ENCODE measurements at regions not wholly inside any gene's neighbourhood (a gene's known extent, or its start where the extent isn't known, plus 50 kb on each side); places are given as distances from the start of the nearest gene placed in this dataset.

DNA sequence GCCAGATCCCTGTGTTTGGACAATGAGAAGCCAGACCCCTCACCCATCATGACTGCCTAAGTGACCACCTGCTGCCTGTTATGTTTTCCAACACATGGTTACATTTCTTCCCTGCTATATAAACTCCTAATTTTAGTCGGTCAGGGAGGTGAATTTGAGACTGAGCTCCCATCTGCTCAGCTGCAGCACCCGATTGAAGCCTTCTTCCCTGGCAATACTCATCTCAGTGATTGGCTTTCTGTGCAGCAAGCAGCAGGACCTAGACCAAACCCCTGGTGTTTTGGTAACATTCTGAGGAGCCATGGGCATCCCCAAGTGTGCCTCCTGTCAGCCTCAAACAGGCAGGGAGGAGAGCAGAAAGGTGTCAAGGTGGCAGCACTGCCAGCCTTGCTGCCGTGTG, 141.2 kb downstream of the CD8B2 start:
- no peak for DNase-seq (ENCODE audit: low read depth in 3 of 3, low spot score in 1 of 3)

DNA sequence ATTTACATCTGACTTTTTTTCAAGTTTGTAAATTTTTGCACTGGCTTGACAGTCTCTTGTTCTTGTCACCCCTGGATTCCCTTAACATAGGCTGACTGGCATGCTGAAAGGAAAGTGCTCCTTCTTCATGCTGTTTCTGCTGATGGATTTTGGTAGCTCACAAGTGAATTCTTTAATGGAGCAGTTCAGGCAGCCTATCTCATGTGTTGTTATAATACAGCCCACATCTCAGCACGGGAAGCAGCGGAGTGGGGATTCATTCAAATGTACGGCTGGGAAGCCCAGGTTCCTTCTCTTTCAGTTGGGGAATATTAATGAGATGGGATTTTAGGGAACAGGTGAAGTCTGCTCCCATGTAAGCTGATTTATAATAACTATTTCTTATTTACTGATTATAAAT, 142.8 kb downstream of the CD8B2 start:
- DNase-seq (ENCODE audit: low read depth in 3 of 3, low spot score in 1 of 3) = no peak

- no peak for DNase-seq (ENCODE audit: low read depth in 3 of 3, low spot score in 1 of 3)
Observed at GRCh38 chr2:106631281-106631680, 144.1 kb downstream of the CD8B2 start.

GRCh38 chr2:106638043-106638442, 150.9 kb downstream of the CD8B2 start:
- DNase-seq (ENCODE audit: low read depth in 3 of 3, low spot score in 1 of 3) = no peak

GRCh38 chr2:106638580-106638979, 151.4 kb downstream of the CD8B2 start:
- no peak for DNase-seq (ENCODE audit: low read depth in 3 of 3, low spot score in 1 of 3)

DNA sequence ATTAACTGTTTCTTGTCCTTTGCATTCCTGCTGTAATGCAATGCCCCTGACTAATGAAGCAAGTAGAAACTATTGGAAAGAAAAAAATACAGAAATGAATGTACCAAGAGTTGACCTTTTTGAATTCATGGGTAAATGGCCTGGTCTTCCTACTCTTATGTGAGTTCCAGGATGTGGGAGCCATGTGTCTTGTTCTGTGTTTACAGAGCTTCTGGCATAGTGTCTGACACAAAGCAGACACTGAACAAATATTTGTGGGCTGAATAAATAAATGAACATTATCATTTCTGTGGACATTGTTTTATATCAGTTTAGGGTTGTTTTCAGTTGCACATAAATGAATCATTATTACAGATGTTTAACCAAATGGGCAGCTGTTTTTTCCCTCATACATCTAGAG, 155.5 kb downstream of the CD8B2 start:
- DNase-seq (ENCODE audit: low read depth in 3 of 3, low spot score in 1 of 3) = no peak

GRCh38 chr2:106644623-106645022, 157.5 kb downstream of the CD8B2 start:
- no peak for DNase-seq (ENCODE audit: low read depth in 3 of 3, low spot score in 1 of 3)

DNA sequence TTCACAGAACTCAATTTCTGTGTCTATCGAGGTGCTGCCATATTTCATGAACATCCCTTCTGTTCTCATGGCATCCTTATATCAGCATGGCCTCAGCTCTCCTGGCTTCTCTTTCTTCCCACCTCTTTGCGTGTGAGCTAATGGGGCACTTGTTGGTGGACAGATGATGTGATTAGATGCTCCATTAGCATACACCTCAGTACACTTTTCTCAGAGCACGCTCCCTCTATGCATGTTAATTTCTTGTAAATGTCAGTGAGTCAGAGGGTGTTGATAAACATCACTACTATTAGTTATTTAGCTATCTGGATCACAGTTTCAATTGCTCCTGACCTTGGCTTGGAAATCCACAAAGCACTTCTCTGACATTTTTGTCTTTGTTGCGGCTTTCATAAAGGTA, 159.4 kb downstream of the CD8B2 start:
- DNase-seq (ENCODE audit: low read depth in 3 of 3, low spot score in 1 of 3) = no peak

DNA sequence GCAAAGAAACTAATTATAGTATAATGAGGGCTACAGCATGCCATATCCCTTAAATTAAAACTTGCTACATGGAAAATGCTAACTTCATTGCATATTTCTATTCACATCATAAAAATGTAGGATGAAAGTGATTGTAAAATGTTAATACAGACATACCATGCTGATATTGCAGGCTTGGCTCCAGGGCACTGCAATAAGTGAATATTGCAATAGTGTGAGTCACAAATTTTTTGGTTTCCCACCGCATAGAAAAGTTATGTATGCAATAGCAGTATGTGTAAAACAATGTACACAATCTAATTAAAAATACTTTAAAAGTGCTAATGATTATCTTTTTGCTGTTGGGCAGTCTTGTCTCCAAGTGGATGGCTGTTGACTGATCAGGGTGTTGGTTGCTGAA, 162.1 kb downstream of the CD8B2 start:
- no peak for DNase-seq (ENCODE audit: low read depth in 3 of 3, low spot score in 1 of 3)

DNA sequence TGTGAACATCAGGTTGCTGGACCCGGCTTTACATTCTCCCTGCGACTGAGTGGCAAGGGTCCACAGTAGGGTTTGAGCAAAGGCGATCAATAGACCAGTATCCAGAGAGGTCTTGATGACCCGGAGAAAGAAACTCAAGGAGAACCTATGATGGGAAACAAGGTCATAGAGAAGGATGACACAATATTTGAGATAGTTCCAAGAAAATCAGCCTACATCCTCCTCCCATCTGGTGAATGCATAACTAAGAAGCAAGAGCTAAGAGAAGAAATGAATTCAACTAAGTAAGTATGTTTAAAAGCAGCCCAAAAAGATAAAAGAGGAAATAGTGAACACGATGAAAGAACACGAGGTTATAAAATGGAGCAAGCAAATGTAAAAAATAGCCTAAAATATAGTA, 166.3 kb downstream of the CD8B2 start:
- DNase-seq (ENCODE audit: low read depth in 3 of 3, low spot score in 1 of 3) = no peak

DNA sequence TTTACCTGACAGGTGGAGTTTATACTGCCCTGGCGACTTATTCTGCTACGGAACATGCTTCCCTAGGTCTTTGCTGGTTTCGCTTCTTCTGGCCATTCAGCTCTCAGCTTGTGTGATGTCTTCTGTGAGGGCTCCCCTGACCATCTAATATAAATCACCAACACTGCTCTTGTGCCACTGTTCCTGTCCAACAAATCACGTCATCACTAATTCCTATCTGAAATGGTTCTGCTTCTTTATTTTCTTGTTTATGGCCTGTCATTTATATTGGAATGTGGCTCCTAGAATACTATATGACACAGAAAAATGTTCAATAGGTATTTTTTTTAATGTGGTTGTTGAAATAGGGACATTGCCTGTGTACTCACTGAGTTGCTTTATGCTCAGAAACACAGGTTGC, 171.5 kb downstream of the CD8B2 start:
- DNase-seq (ENCODE audit: low read depth in 3 of 3, low spot score in 1 of 3) = no peak

DNA sequence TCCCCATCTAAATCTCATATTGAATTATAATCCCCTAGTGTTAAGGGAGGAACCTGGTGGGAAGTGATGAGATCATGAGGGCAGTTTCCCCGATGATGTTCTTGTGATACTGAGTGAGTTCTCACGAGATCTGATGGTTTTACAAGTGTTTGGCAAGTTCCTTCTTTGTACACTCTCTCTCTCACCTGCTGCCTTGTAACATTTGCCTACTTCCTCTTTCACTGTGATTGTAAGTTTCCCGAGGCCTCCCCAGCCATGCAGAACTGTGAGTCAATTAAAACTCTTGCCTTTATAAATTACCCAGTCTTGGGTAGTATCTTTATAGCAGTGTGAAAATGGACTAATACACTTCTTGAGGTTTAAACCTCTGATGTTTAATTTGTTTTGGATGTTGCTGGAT, 177.5 kb downstream of the CD8B2 start:
- DNase-seq (ENCODE audit: low read depth in 3 of 3, low spot score in 1 of 3) = no peak

GRCh38 chr2:106667478-106668070, 180.4 kb downstream of the CD8B2 start:
- DNase-seq (ENCODE audit: low read depth in 3 of 3, low spot score in 1 of 3) = no peak

- no peak for DNase-seq (ENCODE audit: low read depth in 3 of 3, low spot score in 1 of 3)
Observed at GRCh38 chr2:106685180-106685897, 198.2 kb downstream of the CD8B2 start.

DNA sequence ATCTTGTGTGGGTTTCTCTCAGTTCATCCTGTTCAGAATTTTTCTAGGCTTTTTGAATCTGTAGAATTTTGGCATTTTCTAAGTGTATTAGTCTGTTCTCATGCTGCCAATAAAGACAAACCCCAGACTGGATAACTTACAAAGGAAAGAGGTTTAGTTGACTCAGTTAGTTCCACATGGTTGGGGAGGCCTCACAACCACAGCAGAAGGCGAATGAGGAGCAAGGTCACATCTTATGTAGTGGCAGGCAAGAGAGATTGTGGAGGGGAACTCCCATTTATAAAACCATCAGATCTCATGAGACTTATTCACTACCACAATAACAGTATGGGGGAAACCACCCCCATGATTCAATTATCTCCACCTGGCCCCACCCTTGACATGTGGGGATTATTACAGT, 199.2 kb downstream of the ST6GAL2 start:
- no peak for DNase-seq (ENCODE audit: low read depth in 3 of 3, low spot score in 1 of 3)

DNA sequence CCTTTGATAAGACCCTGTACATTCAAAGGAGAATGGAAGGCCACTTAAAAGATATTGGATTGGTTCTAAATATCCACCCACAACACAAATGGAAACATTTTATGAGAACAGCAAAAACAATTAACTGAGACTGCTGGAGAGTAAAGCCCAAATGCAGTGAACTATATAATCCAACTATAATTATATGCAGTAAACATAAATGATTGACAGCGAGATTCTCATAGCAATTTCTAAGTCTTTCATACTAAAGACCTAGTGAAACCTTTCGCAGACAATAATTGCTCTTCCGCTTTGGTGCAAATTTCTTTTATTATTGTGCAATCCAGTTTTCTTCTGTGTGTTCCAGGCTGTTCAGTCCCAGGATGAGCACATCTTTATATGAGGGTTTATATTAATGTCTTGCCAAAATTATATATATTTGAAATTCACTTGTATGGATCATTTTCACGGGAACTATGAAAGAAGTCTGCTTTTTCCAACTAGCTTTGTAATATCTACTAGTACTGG, 190.9 kb downstream of the ST6GAL2 start:
- DNase-seq (ENCODE audit: low read depth in 3 of 3, low spot score in 1 of 3) = no peak

DNA sequence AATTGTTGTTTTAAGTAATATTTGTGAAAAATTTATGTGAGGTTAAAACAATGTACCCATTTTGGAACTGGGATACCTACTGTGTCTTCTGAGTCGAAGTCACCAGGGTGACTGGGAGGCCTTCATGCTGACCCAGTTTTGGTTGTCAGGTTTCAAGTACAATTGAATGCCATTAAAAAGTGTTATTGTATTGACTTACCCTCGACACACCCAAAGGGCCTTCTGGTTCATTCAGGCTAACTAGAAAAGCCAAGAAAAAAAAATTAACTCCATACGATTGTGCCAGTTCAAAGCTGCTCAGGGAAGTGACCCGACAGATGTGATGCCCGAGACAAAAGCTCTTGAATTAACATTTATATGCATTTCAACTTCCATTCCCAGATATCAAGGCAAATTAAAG, 190.0 kb downstream of the ST6GAL2 start:
- no peak for DNase-seq (ENCODE audit: low read depth in 3 of 3, low spot score in 1 of 3)

DNA sequence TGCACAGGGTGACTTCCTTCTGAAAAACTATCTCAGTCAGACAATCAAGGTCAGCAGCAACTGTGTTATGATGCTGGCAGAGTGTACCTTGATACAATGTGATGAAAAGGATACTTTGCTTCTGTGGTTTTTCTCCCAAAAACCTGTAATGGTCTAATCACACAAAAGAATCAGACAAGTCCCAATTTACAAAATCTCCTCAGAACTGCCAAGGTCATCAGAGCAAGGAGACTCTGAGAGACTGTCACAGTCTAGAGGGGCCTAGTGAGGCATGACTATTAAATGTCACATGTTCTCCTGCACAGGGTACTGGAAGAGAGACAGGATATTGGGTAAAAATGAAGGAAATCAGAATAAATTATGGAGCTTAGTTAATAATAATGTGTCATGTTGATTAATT, 185.4 kb downstream of the ST6GAL2 start:
- DNase-seq (ENCODE audit: low read depth in 3 of 3, low spot score in 1 of 3) = no peak

- DNase-seq (ENCODE audit: low read depth in 3 of 3, low spot score in 1 of 3) = no peak
Observed at GRCh38 chr2:106701203-106702022, 184.6 kb downstream of the ST6GAL2 start.

GRCh38 chr2:106703161-106703560, 182.8 kb downstream of the ST6GAL2 start:
- no peak for DNase-seq (ENCODE audit: low read depth in 3 of 3, low spot score in 1 of 3)

DNA sequence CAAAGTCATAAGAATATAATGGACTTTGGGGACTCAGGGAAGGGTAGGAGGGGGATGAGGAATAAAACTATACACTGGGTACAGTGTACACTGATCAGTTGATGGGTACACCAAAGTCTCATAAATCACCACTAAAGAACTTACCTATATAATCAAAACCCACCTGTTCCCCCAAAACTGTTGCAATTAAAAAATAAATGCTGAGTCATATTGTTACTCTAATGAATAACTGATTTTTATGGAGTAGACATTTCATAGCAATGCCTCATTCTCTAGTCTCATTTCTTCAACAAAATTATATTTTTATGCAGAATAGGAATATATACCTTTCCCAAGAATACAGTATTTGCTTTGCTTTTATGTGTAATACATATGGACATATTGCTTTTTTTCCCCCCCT, 181.2 kb downstream of the ST6GAL2 start:
- DNase-seq (ENCODE audit: low read depth in 3 of 3, low spot score in 1 of 3) = no peak

- DNase-seq (ENCODE audit: low read depth in 3 of 3, low spot score in 1 of 3) = no peak
Observed at GRCh38 chr2:106705877-106706276, 180.1 kb downstream of the ST6GAL2 start.
